Calu3 (cell line): ENCODE measurements at regions not wholly inside any gene's neighbourhood (a gene's known extent, or its start where the extent isn't known, plus 50 kb on each side); places are given as distances from the start of the nearest gene placed in this dataset.

Experiments
- BruUV-seq: library from RNA; stranded (reverse); fragments of 400-500 nt; replicated peaks from 2 replicates; lab custom pipeline; 2021; lab: Mats Ljungman, UMichigan
- CTCF ChIA-PET: fragments of 300-600 bp; sonication (Branson Sonifier 250); formaldehyde crosslinking; loops from one replicate; lab custom pipeline; 2022; ENCODE audit warnings: antibody characterized with exemption; lab: Charles Lee
- DNase-seq: peaks from one replicate; pipeline ENCODE4 v3.0.0; 2022
- H3K27ac Mint-ChIP-seq: one replicate; pipeline ENCODE4 v1.8.0; 2022; ENCODE audit warnings: mixed read lengths; ENCODE audit not compliant: unreplicated experiment
- H3K27me3 Mint-ChIP-seq: one replicate; pipeline ENCODE4 v1.8.0; 2022; ENCODE audit warnings: mixed read lengths; ENCODE audit not compliant: unreplicated experiment
- H3K36me3 Mint-ChIP-seq: one replicate; pipeline ENCODE4 v1.8.0; 2022; ENCODE audit warnings: mild to moderate bottlenecking, moderate library complexity, mixed read lengths; ENCODE audit not compliant: insufficient read depth, unreplicated experiment
- H3K4me1 Mint-ChIP-seq: one replicate; pipeline ENCODE4 v1.8.0; 2022; ENCODE audit warnings: mild to moderate bottlenecking, low read depth, mixed read lengths; ENCODE audit not compliant: unreplicated experiment
- H3K4me3 Mint-ChIP-seq: one replicate; pipeline ENCODE4 v1.8.0; 2022; ENCODE audit warnings: mild to moderate bottlenecking, low read depth, moderate library complexity, mixed read lengths; ENCODE audit not compliant: unreplicated experiment
- H3K9me3 Mint-ChIP-seq: one replicate; pipeline ENCODE4 v1.8.0; 2022; ENCODE audit warnings: low read depth, mixed read lengths; ENCODE audit not compliant: unreplicated experiment
- intact Hi-C: fragments of 100-400 bp; cut with micrococcal nuclease; formaldehyde crosslinking; loops from one replicate; pipeline ENCODE4 v1.10.0; 2022; ENCODE audit not compliant: unreplicated experiment
- TF ChIP-seq, protein P1 (sequence below): fragments of 200-600 bp; IDR thresholded peaks from one replicate; pipeline ENCODE4 v1.8.0; 2022; ENCODE audit warnings: antibody characterized with exemption; ENCODE audit not compliant: unreplicated experiment

DNA sequence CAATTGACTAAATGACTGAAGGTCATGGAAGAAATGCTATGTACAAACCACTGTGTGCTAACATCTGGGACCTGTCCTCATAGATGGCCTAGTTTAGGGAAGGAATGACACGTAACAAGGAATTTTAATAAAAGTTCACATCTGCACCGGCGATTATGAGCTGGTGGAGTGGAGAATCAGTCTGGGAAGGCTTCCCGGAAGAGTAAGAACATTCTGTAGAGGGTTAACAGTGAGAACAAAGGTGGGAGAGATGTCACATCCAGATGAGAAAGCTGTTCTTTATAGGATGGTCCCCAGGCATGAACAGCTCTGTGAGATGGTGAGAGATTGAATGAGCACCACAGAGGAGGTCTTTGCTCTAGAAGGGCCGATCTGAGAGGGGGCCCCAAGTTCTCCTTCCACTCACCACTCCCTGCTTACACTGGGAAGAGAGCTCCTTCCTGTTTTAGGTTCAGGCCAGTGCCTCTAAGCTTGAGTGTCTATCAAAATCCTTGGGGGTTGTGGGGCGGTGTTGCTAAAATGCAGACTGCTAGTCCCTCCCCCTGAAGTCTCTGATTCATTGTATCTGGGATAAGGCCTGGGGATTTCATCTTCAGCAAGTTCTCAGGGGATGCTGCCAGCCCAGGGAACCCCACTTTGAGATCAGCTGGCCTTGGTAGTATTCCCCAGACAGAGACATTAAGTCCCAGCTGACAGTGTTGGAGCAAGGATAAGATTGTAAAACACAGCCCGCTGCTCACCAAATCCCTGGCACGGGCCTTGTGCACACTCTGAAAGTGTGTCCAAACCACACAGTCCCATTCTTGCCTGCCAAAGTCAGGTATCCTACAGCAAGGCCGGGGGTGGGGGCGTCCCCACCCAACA, 294.7 kb upstream of the MAF start:
- CTCF ChIA-PET = interaction anchor here (0.6 kb wide), 1 partner anchor 14 kb away, joined by 10 read pairs; no protein-coding TSS in a partner anchor
- H3K27ac Mint-ChIP-seq = no peak overlapping the region

DNA sequence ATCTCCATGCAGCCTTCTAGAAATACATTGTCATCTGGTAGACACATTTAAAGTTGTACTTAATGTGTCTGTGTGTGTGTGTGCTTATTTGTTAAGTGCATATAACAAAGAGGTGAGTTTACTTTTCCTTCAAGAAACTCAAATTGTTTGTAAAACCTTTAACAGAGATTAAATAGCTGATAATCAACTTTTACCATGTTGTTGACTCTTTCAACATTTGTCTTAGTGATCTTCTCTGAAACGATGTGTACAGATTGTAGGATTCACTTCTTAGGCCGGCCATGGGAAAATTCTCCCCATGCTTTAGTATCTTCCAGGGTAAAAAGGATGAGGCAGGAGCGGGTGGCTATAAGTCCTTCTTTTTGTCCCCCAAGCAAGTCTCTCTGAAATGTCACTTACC, 292.9 kb upstream of the MAF start:
- H3K36me3 Mint-ChIP-seq = no peaks in the 10 kb centered on the region

More for the DNA sequence above, 294.7 kb upstream of the MAF start:
- intact Hi-C loops = no loop called here
- H3K27me3 Mint-ChIP-seq = no peaks in the 10 kb centered on the region
- TF ChIP-seq, protein P1, sequence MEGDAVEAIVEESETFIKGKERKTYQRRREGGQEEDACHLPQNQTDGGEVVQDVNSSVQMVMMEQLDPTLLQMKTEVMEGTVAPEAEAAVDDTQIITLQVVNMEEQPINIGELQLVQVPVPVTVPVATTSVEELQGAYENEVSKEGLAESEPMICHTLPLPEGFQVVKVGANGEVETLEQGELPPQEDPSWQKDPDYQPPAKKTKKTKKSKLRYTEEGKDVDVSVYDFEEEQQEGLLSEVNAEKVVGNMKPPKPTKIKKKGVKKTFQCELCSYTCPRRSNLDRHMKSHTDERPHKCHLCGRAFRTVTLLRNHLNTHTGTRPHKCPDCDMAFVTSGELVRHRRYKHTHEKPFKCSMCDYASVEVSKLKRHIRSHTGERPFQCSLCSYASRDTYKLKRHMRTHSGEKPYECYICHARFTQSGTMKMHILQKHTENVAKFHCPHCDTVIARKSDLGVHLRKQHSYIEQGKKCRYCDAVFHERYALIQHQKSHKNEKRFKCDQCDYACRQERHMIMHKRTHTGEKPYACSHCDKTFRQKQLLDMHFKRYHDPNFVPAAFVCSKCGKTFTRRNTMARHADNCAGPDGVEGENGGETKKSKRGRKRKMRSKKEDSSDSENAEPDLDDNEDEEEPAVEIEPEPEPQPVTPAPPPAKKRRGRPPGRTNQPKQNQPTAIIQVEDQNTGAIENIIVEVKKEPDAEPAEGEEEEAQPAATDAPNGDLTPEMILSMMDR = no peak
- no peaks in the 10 kb centered on the region for H3K36me3 Mint-ChIP-seq
- no peak overlapping the region for H3K4me3 Mint-ChIP-seq
- BruUV-seq = no TSS peak
- no peak for DNase-seq
- peaks cover 20% of the 10 kb centered on the region for H3K4me1 Mint-ChIP-seq
- no peaks in the 10 kb centered on the region for H3K9me3 Mint-ChIP-seq

DNA sequence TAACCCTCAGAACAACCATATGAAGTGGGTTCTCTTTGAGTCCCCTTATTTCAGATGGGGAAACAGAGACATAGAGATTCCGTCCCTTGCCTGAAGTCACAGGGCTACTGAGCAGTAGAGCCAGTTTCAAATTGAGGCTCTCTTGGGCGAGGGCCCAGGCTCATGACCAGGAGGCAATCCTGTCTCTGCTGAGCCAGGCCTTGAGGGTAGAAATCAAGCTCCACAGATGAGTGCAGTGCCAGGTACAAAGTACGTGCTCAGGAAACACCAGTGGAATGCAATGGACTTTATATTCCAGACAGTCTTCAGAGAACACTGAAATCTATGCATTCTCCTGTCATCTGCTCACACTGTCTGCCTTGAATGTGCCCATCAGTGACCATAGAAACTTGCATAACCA, 291.7 kb upstream of the MAF start:
- H3K4me1 Mint-ChIP-seq = peaks cover 3% of the 10 kb centered on the region
- H3K27me3 Mint-ChIP-seq = no peaks in the 10 kb centered on the region
- no peak overlapping the region for H3K27ac Mint-ChIP-seq
- H3K4me3 Mint-ChIP-seq = no peak overlapping the region
- TF ChIP-seq, protein P1 = no peak
- no peaks in the 10 kb centered on the region for H3K36me3 Mint-ChIP-seq
- DNase-seq = no peak
- no peaks in the 10 kb centered on the region for H3K9me3 Mint-ChIP-seq
- intact Hi-C loops = no loop called here
- CTCF ChIA-PET = no interaction called here
- no TSS peak for BruUV-seq

More for the DNA sequence above, 292.9 kb upstream of the MAF start:
- TF ChIP-seq, protein P1 = no peak
- intact Hi-C loops = no loop called here
- Mint-ChIP-seq H3K4me1 (peaks cover 13% of the 10 kb centered on the region), H3K27ac (no peak overlapping the region), H3K9me3 (no peaks in the 10 kb centered on the region), H3K27me3 (no peaks in the 10 kb centered on the region), H3K4me3 (no peak overlapping the region)
- CTCF ChIA-PET = no interaction called here
- BruUV-seq = no TSS peak
- DNase-seq = no peak

- Mint-ChIP-seq H3K4me1 (no peaks in the 10 kb centered on the region), H3K27me3 (no peaks in the 10 kb centered on the region), H3K36me3 (no peaks in the 10 kb centered on the region), H3K9me3 (no peaks in the 10 kb centered on the region), H3K27ac (no peak overlapping the region), H3K4me3 (no peak overlapping the region)
- no peak for DNase-seq
- CTCF ChIA-PET = interaction anchor here (0.6 kb wide), 1 partner anchor 988 kb away, joined by 8 read pairs; no protein-coding TSS in a partner anchor
- intact Hi-C loops = no loop called here
- TF ChIP-seq, protein P1 = no peak
- BruUV-seq = no TSS peak
Measured at GRCh38 chr16:79891458-79891857, 290.9 kb upstream of the MAF start.
